NCI-H2227 (cell line): ENCODE measurements at regions not wholly inside any gene's neighbourhood (a gene's known extent, or its start where the extent isn't known, plus 50 kb on each side); places are given as distances from the start of the nearest gene placed in this dataset.
"Not testable (repeated sequence)": the region's sequence is repeated elsewhere in the genome, so short reads cannot be mapped to it uniquely, and the experiment has no call there.

Experiments
- DNase-seq: peaks from one replicate; lab custom pipeline; 2025; ENCODE audit not compliant: unreplicated experiment; lab: John Stamatoyannopoulos, UW

- DNase-seq, result no peak
Measured at GRCh38 chr11:56883371-56883987, 105.2 kb upstream of the OR5AK2 start.

DNA sequence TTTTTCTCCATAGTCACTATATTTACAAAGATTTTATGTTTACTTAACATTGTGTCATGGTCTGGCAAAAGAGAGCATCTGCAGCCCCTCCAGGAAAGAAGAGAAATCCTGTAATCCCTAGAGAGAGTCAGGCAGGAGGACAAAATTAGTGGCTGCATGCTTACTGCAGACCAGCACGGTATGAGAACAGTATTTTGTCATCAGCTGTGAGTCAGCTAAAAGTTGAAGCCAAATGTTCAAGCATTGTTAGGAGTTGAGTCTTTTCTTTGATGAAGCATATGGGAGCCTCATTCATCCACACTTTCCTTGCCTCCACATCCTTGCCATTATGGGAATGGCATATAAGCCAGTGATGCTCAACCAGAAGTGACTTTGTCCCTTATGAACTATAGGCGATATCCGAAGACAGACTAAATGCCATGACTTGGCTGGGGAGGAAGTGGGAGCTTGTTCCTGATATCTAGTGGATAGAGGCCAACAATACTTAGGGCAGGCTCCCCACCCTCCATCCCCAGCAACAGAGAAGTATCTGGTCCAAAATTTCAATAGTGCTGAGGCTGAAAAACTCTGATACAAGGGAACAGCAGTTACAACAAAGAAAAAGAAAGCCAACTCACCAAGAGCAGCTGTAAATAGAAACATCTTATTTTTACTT is 112.0 kb upstream of the OR5AK2 start:
- DNase-seq, result no peak

DNA sequence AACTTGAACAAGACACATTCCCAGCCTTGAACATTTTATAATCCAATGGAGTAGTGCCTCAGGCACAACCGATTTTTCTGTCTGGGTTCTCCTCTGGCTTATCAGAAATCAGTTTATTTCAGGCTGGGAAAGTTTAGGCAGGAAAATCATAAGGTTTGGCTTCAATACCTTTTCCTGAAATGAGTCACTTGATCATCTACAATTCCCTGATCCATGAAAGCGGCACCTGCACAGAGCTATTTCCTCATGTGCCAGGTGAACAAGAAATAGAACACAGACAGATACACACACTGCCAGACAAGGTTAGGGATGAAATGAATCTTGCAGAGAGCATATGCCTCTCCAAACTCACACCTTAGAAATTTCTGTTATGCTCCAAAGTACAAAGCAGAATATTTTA is 106.7 kb upstream of the OR9G4 start:
- no peak for DNase-seq

- DNase-seq, result no peak
Measured at GRCh38 chr11:56852131-56852530, 103.6 kb upstream of the OR9G4 start.

DNA sequence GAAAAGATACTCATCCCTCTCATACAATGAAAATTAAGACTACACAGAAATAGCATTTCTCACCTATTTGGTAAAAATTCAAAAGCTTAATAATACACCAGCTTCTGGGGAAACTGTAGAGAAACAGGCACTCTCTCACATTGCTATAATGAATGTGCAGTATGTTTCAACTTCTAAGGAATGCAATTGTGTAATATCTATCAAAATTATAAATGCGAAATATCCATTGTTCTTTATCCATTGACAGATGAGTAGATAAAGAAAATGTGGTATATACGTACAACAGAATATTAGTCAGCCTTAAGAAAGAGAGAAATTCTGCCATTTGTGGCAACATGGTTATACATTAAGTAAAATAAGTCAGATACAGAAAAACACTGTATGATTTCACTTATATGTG is 101.4 kb upstream of the OR9G4 start:
- no peak for DNase-seq

GRCh38 chr11:56849250-56849649 is 100.8 kb upstream of the OR9G4 start:
- no peak for DNase-seq

GRCh38 chr11:56848141-56848809 is 99.8 kb upstream of the OR9G4 start:
- DNase-seq, result no peak

GRCh38 chr11:56846631-56847576 is 98.4 kb upstream of the OR9G4 start:
- DNase-seq, result no peak

DNA sequence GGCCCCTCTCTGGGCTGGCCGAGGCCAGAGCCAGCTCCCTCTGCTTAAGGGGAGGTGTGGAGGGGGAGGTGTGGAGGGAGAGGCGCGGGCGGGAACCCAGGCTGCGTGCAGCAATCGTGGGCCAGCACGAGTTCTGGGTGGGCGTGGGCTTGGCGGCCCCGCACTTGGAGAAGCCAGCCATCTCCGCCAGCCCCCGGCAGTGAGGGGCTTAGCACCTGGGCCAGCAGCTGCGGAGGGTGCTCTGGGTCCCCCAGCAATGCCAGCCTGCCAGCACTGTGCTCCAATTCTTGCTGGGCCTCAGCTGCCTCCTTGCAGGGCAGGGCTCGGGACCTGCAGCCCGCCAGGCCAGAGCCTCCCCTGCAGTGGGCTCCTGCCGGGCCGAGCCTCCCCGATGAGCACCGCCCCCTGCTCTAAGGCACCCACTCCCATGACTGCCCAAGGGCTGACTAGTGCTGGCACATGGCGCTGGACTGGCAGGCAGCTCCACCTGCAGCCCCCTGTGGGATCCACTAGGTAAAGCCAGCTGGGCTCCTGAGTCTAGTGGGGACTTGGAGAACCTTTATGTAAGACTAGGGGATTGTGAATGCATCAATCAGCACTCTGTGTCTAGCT is 96.7 kb upstream of the OR9G4 start:
- DNase-seq, result no peak

- DNase-seq, result no peak
Measured at GRCh38 chr11:56843816-56844215, 95.3 kb upstream of the OR9G4 start.

DNA sequence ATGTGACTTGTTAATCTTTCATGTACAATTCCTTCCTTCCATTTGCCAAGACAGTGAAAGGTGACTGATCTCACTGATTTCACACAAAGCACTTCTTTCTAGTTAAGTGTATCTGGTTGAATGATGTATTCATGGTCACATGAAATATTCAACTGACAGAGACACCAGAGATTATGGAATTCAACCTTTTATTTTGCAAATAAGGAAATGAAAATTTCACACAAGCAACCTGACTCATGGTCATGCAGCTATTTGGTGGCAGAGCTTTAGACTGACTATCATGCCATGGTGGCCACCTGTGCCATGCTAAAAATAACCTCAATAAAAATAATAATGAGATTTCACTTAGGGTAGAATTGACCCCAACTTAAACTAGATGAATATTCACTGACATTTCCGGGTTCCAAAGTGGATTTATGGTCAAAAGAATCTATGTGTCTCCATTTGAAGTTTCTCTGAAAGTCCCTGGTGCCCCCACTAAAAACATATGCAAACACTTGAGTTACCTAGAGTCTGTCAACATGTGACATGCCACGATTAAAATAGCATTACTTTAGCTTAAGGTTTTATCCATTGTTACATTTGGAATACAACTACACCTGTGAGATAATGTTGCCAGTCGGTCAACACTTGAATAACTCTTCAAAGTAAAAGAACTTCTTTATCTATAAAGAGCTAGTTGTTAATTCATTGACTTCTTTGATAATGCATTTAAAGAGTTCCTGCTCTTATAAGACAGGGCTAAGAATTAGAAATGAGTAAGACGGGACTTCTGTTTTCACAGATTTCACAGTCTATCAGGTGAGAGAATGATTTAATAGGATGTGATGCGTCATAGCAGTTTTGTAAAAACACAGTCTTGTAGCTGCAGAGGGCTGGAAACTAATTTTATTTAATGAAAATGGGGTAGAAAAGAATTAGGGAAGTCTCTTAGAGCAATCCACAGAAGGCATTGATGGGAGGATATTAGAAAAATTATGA is 94.6 kb upstream of the OR9G4 start:
- no peak for DNase-seq

DNA sequence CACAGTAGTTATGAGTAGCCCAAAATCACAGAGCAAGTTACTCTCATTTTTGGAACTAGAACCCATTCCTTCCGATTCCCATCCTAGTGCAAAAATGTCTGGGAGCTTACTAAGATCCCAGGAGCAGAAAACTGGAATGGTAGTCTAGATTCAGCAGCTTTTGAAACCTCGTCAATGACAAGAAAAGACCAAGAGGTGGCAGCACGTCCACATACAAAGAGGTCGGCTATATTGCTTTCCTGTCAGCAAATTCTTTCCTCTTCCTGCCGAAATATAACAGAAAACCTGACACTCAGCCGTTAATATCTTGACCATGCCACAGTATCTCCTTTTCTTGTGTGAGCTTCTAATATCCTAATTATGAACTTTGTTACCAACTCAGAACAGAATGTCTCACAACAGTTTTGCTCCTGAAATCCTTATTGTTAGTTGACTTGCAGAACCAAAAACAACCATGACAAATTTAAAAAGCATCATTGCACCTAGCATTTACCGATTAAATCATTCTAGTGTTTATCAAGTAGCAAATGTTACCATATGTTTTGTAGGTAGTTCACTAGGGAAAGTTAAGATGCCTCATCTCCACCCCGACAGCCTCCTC is 92.8 kb upstream of the OR9G4 start:
- peak; percentile 62 for DNase-seq

DNA sequence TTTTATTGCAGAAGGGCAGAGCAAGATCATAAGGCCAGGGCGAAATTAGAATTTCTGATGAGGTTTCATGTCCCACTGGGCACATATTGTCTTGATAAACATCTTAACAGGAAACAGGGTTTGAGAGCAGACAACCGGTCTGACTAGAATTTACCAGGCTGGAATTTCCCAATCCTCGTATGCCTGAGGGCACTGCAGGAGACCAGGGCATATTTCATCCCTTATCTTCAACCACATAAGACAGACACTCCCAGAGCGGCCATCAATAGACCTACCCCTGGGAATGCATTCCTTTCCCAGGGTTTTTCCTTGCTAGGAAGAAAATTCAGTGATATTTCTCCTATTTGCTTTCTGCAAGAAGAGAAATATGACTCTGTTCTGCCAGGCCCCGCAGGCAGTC is 78.9 kb upstream of the OR9G4 start:
- DNase-seq, result not testable (repeated sequence)

GRCh38 chr11:56819916-56820315 is 71.4 kb upstream of the OR9G4 start:
- no peak for DNase-seq

GRCh38 chr11:56817661-56818060 is 69.2 kb upstream of the OR9G4 start:
- no peak for DNase-seq

GRCh38 chr11:56816259-56816658 is 67.8 kb upstream of the OR9G4 start:
- DNase-seq, result no peak

GRCh38 chr11:56808326-56808725 is 59.8 kb upstream of the OR9G4 start:
- DNase-seq, result no peak

DNA sequence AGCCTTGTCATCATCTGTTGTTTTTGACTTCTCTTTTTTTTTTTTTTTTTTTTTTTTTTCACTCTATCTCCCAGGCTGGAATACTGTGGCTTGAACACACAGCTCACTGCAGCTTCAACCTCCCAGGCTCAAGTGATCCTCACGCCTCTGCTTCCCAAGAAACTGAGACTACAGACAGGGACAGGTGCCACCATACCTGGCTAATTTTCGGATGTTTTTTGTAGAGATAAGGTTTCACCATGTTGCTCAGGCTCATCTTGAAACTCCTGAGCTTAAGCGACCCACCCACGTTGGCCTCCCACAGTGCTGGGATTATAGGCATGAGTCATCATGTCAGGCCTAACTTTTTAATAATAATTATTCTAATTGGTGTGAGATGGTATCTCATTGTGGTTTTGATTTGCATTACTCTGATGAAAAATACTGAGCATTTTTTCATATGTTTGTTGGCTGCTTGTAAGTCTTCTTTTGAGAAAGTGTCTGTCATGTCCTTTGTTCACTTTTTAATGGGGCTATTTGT is 51.3 kb upstream of the OR9G4 start:
- DNase-seq, result no peak
